ENCODE measurements at regions not wholly inside any gene's neighbourhood (a gene's known extent, or its start where the extent isn't known, plus 50 kb on each side); places are given as distances from the start of the nearest gene placed in this dataset.

GRCh38 chr3:154025007-154025406 lies 96.2 kb upstream of the ARHGEF26 start:
- Histone ChIP-seq H3K27ac (replicated peaks; ENCODE audit: low read length) (no peak overlapping the region), H3K4me3 (ENCODE audit: low read length in 2 of 2) (no peak overlapping the region), H2BK5ac (ENCODE audit: low read length) (no peak overlapping the region), H3K23ac (ENCODE audit: low read depth, low read length, poor library complexity) (no peak overlapping the region), H3K4ac (ENCODE audit: low read length) (no peak overlapping the region), H2BK12ac (ENCODE audit: low read length) (no peak overlapping the region), H2AFZ (ENCODE audit: low read length) (no peak overlapping the region), H3K9ac (ENCODE audit: low read depth, low read length, poor library complexity) (no peak overlapping the region), H2AK5ac (ENCODE audit: low read depth, low read length) (no peak overlapping the region), H3K36me3 (replicated peaks in 1 of 2; ENCODE audit: control insufficient read depth in 2 of 2, insufficient read depth in 2 of 2, low read length in 2 of 2) (no peaks in the 10 kb centered on the region), H3K9me3 (replicated peaks in 1 of 2; ENCODE audit: control insufficient read depth in 2 of 2, insufficient read depth in 1 of 2, low read depth in 1 of 2, low read length in 2 of 2) (no peaks in the 10 kb centered on the region), H3K4me2 (ENCODE audit: insufficient read depth, low read length, poor library complexity, severe bottlenecking) (no peak overlapping the region), H3K18ac (ENCODE audit: low read length) (no peak overlapping the region), H4K8ac (ENCODE audit: low read depth, low read length) (no peak overlapping the region), H2BK15ac (ENCODE audit: low read length) (no peak overlapping the region), H4K91ac (ENCODE audit: low read depth, low read length, poor library complexity) (no peak overlapping the region), H2BK120ac (ENCODE audit: low read depth, low read length) (no peak overlapping the region), H3K14ac (ENCODE audit: low read length) (no peak overlapping the region), H3K4me1 (ENCODE audit: control insufficient read depth in 2 of 2, insufficient read depth in 1 of 2, low read depth in 1 of 2, low read length in 2 of 2) (no peaks in the 10 kb centered on the region), H3K27me3 (ENCODE audit: control insufficient read depth in 3 of 3, insufficient read depth in 3 of 3, low read depth in 1 of 3, low read length in 3 of 3) (no peaks in the 10 kb centered on the region), H3K79me1 (ENCODE audit: low read depth, low read length) (no peaks in the 10 kb centered on the region)
- no peak for DNase-seq (ENCODE audit: low spot score)
- WGBS, 2 donors (ENCODE audit: extremely low coverage in 2 of 2, insufficient read length in 2 of 2, insufficient replicate concordance in 1 of 2), result no CpG with 5 or more reads among the region's 2 CpGs

DNA sequence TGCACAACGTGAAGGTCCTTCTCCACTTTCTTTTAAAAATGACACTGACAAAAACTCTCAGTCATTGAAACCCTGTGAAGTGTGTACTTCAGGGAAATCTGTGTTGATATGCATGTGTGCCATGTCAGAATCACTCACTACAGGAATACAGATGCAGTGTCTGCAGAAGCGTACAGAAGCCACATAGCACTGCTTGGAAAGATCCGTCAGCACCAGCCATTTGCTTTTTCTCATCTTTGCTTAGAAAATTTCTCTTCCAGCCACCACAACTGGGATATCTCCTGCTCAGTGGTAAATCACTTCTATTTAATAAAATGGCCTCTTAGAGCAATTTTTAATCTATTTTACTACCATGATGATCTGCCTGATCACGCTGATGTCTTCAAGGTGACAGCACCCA lies 91.3 kb upstream of the ARHGEF26 start:
- Histone ChIP-seq H3K14ac (ENCODE audit: low read length) (no peak overlapping the region), H4K8ac (ENCODE audit: low read depth, low read length) (no peak overlapping the region), H2BK5ac (ENCODE audit: low read length) (no peak overlapping the region), H3K4ac (ENCODE audit: low read length) (no peak overlapping the region), H3K27ac (replicated peaks; ENCODE audit: low read length) (no peak overlapping the region), H3K27me3 (ENCODE audit: control insufficient read depth in 3 of 3, insufficient read depth in 3 of 3, low read depth in 1 of 3, low read length in 3 of 3) (no peaks in the 10 kb centered on the region), H3K18ac (ENCODE audit: low read length) (no peak overlapping the region), H2BK120ac (ENCODE audit: low read depth, low read length) (no peak overlapping the region), H3K9ac (ENCODE audit: low read depth, low read length, poor library complexity) (no peak overlapping the region), H2AK5ac (ENCODE audit: low read depth, low read length) (no peak overlapping the region), H3K4me3 (ENCODE audit: low read length in 2 of 2) (no peak overlapping the region), H4K91ac (ENCODE audit: low read depth, low read length, poor library complexity) (no peak overlapping the region), H3K4me2 (ENCODE audit: insufficient read depth, low read length, poor library complexity, severe bottlenecking) (no peak overlapping the region), H2BK12ac (ENCODE audit: low read length) (no peak overlapping the region), H3K79me1 (ENCODE audit: low read depth, low read length) (no peaks in the 10 kb centered on the region), H3K36me3 (replicated peaks in 1 of 2; ENCODE audit: control insufficient read depth in 2 of 2, insufficient read depth in 2 of 2, low read length in 2 of 2) (no peaks in the 10 kb centered on the region), H3K9me3 (replicated peaks in 1 of 2; ENCODE audit: control insufficient read depth in 2 of 2, insufficient read depth in 1 of 2, low read depth in 1 of 2, low read length in 2 of 2) (no peaks in the 10 kb centered on the region), H2BK15ac (ENCODE audit: low read length) (no peak overlapping the region), H3K23ac (ENCODE audit: low read depth, low read length, poor library complexity) (no peak overlapping the region), H3K4me1 (ENCODE audit: control insufficient read depth in 2 of 2, insufficient read depth in 1 of 2, low read depth in 1 of 2, low read length in 2 of 2) (no peaks in the 10 kb centered on the region), H2AFZ (ENCODE audit: low read length) (peak overlapping the region; percentile 41)
- DNase-seq (ENCODE audit: low spot score), result no peak
- no CpG with 5 or more reads among the region's 4 CpGs for WGBS, 2 donors (ENCODE audit: extremely low coverage in 2 of 2, insufficient read length in 2 of 2, insufficient replicate concordance in 1 of 2)

- no peak overlapping the region for H2AFZ ChIP-seq (ENCODE audit: low read length)
- no peak overlapping the region for H2BK12ac ChIP-seq (ENCODE audit: low read length)
- no peak overlapping the region for H2BK120ac ChIP-seq (ENCODE audit: low read depth, low read length)
- no peaks in the 10 kb centered on the region for H3K4me1 ChIP-seq (ENCODE audit: control insufficient read depth in 2 of 2, insufficient read depth in 1 of 2, low read depth in 1 of 2, low read length in 2 of 2)
- no peak overlapping the region for H3K18ac ChIP-seq (ENCODE audit: low read length)
- no peak overlapping the region for H4K91ac ChIP-seq (ENCODE audit: low read depth, low read length, poor library complexity)
- no peak overlapping the region for H3K27ac ChIP-seq (replicated peaks; ENCODE audit: low read length)
- WGBS, 2 donors (ENCODE audit: extremely low coverage in 2 of 2, insufficient read length in 2 of 2, insufficient replicate concordance in 1 of 2), result no CpG with 5 or more reads among the region's 2 CpGs
- no peaks in the 10 kb centered on the region for H3K27me3 ChIP-seq (ENCODE audit: control insufficient read depth in 3 of 3, insufficient read depth in 3 of 3, low read depth in 1 of 3, low read length in 3 of 3)
- no peak overlapping the region for H3K9ac ChIP-seq (ENCODE audit: low read depth, low read length, poor library complexity)
- no peak overlapping the region for H3K14ac ChIP-seq (ENCODE audit: low read length)
- no peaks in the 10 kb centered on the region for H3K36me3 ChIP-seq (replicated peaks in 1 of 2; ENCODE audit: control insufficient read depth in 2 of 2, insufficient read depth in 2 of 2, low read length in 2 of 2)
- H3K79me1 ChIP-seq (ENCODE audit: low read depth, low read length), result no peaks in the 10 kb centered on the region
- no peak overlapping the region for H3K4ac ChIP-seq (ENCODE audit: low read length)
- H2BK5ac ChIP-seq (ENCODE audit: low read length), result no peak overlapping the region
- H3K4me2 ChIP-seq (ENCODE audit: insufficient read depth, low read length, poor library complexity, severe bottlenecking), result no peak overlapping the region
- no peaks in the 10 kb centered on the region for H3K9me3 ChIP-seq (replicated peaks in 1 of 2; ENCODE audit: control insufficient read depth in 2 of 2, insufficient read depth in 1 of 2, low read depth in 1 of 2, low read length in 2 of 2)
- H4K8ac ChIP-seq (ENCODE audit: low read depth, low read length), result no peak overlapping the region
- DNase-seq (ENCODE audit: low spot score), result no peak
- H3K4me3 ChIP-seq (ENCODE audit: low read length in 2 of 2), result no peak overlapping the region
- no peak overlapping the region for H3K23ac ChIP-seq (ENCODE audit: low read depth, low read length, poor library complexity)
- no peak overlapping the region for H2AK5ac ChIP-seq (ENCODE audit: low read depth, low read length)
- H2BK15ac ChIP-seq (ENCODE audit: low read length), result no peak overlapping the region
These were observed 86.3 kb upstream of the ARHGEF26 start for GRCh38 chr3:154034797-154035330.

DNA sequence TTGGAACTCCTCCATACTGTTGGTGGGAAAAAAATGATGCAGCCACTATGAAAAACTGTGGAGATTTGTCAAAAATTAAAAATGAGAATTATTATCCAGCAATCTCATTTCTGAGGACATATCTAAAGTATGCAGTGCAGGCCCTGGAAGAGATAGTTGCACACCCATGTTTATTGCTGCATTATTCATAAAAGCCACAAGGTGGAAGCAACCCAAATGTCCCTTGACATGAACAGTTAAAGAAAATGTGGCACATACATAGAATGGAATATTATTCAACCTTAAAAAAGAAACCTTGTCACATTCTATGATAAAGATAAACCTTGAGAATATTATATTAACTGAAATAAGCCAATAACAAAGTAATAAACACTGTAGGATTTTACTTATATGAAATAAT lies 80.9 kb upstream of the ARHGEF26 start:
- H3K36me3 ChIP-seq (replicated peaks in 1 of 2; ENCODE audit: control insufficient read depth in 2 of 2, insufficient read depth in 2 of 2, low read length in 2 of 2), result no peaks in the 10 kb centered on the region
- H2BK15ac ChIP-seq (ENCODE audit: low read length), result no peak overlapping the region
- H3K9me3 ChIP-seq (replicated peaks in 1 of 2; ENCODE audit: control insufficient read depth in 2 of 2, insufficient read depth in 1 of 2, low read depth in 1 of 2, low read length in 2 of 2), result no peaks in the 10 kb centered on the region
- H3K23ac ChIP-seq (ENCODE audit: low read depth, low read length, poor library complexity), result no peak overlapping the region
- no peaks in the 10 kb centered on the region for H3K79me1 ChIP-seq (ENCODE audit: low read depth, low read length)
- H2BK5ac ChIP-seq (ENCODE audit: low read length), result no peak overlapping the region
- no peak overlapping the region for H3K9ac ChIP-seq (ENCODE audit: low read depth, low read length, poor library complexity)
- H2BK12ac ChIP-seq (ENCODE audit: low read length), result no peak overlapping the region
- no peaks in the 10 kb centered on the region for H3K4me1 ChIP-seq (ENCODE audit: control insufficient read depth in 2 of 2, insufficient read depth in 1 of 2, low read depth in 1 of 2, low read length in 2 of 2)
- no peak overlapping the region for H3K14ac ChIP-seq (ENCODE audit: low read length)
- no peak overlapping the region for H3K27ac ChIP-seq (replicated peaks; ENCODE audit: low read length)
- no peak overlapping the region for H2BK120ac ChIP-seq (ENCODE audit: low read depth, low read length)
- no peak overlapping the region for H4K8ac ChIP-seq (ENCODE audit: low read depth, low read length)
- no peak overlapping the region for H3K18ac ChIP-seq (ENCODE audit: low read length)
- H2AK5ac ChIP-seq (ENCODE audit: low read depth, low read length), result no peak overlapping the region
- H3K4me2 ChIP-seq (ENCODE audit: insufficient read depth, low read length, poor library complexity, severe bottlenecking), result no peak overlapping the region
- no peak overlapping the region for H3K4me3 ChIP-seq (ENCODE audit: low read length in 2 of 2)
- H4K91ac ChIP-seq (ENCODE audit: low read depth, low read length, poor library complexity), result no peak overlapping the region
- H3K4ac ChIP-seq (ENCODE audit: low read length), result no peak overlapping the region
- H2AFZ ChIP-seq (ENCODE audit: low read length), result no peak overlapping the region
- no peaks in the 10 kb centered on the region for H3K27me3 ChIP-seq (ENCODE audit: control insufficient read depth in 3 of 3, insufficient read depth in 3 of 3, low read depth in 1 of 3, low read length in 3 of 3)
- DNase-seq (ENCODE audit: low spot score), result no peak
